Fibroblast of villous mesenchyme (primary cell): ENCODE measurements at regions not wholly inside any gene's neighbourhood (a gene's known extent, or its start where the extent isn't known, plus 50 kb on each side); places are given as distances from the start of the nearest gene placed in this dataset.

Experiments
- DNase-seq: peaks from one replicate; pipeline ENCODE4 v3.0.0-alpha.2; 2010; ENCODE audit warnings: low read depth
- H3K4me3 ChIP-seq: 2 replicates; pipeline ENCODE4 v1.5.1; 2011; ENCODE audit warnings: low read depth, mild to moderate bottlenecking, low read length
- TF ChIP-seq, protein P1 (sequence below): IDR thresholded peaks from 2 replicates; pipeline ENCODE4 v1.5.1; 2012; ENCODE audit warnings: low read depth, mild to moderate bottlenecking, low read length; ENCODE audit not compliant: insufficient read depth

DNA sequence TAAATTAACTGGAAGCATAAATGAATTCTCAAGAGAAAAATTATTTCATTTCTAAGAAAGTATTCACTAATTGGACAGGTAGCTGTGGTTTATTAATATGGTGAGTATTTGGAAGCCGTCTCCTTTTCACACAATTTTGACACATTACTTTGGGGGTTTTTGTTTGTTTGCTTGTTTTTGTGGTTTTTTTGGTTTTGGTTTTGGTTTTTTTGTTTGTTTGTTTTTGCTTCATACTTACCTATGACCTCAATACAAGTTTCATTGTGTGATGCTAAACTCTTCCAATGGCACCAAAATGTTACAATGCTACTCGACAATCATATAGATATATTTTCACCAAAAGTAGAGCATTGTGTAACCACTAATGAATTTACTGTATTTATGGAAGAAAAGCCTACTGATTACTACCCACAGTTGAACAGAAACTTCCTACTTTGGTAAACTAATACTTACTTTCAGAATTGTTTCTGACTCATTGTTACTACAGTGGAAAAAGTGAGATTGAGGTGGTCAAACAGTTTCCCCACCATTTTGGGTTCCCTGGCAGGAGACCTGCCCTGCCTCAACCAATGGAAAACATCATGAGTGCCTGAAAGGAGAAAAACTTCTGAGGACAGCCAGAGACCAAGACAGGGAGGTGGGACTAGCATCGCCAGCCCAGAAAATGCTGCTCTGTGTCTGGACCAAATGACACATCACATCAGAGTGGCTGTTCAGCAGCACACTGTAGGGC, 443.1 kb downstream of the HNRNPD start:
- TF ChIP-seq, protein P1, sequence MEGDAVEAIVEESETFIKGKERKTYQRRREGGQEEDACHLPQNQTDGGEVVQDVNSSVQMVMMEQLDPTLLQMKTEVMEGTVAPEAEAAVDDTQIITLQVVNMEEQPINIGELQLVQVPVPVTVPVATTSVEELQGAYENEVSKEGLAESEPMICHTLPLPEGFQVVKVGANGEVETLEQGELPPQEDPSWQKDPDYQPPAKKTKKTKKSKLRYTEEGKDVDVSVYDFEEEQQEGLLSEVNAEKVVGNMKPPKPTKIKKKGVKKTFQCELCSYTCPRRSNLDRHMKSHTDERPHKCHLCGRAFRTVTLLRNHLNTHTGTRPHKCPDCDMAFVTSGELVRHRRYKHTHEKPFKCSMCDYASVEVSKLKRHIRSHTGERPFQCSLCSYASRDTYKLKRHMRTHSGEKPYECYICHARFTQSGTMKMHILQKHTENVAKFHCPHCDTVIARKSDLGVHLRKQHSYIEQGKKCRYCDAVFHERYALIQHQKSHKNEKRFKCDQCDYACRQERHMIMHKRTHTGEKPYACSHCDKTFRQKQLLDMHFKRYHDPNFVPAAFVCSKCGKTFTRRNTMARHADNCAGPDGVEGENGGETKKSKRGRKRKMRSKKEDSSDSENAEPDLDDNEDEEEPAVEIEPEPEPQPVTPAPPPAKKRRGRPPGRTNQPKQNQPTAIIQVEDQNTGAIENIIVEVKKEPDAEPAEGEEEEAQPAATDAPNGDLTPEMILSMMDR, result no peak
- no peak for DNase-seq
- no peak overlapping the region for H3K4me3 ChIP-seq

DNA sequence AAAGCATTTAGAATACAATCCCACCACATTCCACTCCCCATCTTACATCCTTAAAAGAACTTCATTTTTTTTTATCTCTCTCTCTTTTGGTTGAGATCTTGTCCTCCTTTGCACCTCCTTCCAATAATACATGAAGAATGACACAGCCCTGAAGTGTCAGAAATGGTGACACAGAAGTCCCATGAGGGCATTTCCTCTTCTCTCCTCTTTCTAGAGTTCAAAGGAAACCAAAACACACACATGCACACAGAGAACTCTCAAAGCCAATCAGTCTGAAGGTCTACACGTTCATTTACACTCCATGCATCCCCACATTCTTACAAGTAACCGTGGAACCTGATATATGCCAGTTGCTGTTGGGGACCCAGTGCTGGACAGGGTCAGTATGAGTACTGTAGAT, 450.7 kb downstream of the HNRNPD start:
- DNase-seq, result no peak
- TF ChIP-seq, protein P1, result no peak
- H3K4me3 ChIP-seq, result no peak overlapping the region

DNA sequence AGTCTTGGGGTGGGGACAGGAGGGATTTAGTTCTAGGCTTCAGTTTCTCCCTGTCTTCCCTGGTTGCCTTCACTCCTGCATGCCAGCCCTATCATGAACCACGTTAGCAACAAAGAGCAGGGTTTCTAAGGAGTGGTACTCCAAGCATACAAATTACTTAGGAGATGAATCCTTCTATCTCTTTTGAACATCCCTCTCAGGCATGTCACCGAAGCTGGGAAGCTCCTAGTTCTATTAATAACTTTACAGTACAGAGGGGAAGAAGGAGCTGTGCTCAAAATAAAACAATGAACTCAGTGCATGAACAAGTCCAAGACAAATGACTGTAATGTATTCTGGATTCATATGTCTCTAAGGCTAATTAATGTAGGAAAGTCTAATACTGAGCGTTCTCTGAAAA, 450.6 kb upstream of the RASGEF1B start:
- no peak for DNase-seq
- TF ChIP-seq, protein P1, result no peak
- no peak overlapping the region for H3K4me3 ChIP-seq

DNA sequence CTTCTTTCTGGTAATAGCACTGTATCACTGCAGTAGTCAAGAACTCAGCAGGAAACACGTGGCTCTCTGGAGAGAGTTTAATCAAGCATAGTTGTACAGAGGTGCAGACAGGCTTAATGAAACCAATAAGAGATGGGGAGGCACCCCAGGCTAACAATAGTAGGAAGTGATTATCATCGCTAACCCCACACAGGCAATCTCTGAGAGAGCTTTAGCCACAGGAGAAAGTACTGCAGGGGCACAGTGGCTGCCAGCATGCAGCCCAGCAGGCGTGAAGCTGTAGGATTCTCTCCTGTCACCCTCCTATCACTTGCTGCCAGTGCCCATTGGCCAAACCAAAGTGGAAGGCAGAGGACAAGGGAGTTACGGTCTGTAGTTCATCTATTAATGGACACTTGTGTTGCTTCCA, 450.0 kb upstream of the RASGEF1B start:
- DNase-seq, result no peak
- H3K4me3 ChIP-seq, result no peak overlapping the region
- TF ChIP-seq, protein P1, result no peak

DNA sequence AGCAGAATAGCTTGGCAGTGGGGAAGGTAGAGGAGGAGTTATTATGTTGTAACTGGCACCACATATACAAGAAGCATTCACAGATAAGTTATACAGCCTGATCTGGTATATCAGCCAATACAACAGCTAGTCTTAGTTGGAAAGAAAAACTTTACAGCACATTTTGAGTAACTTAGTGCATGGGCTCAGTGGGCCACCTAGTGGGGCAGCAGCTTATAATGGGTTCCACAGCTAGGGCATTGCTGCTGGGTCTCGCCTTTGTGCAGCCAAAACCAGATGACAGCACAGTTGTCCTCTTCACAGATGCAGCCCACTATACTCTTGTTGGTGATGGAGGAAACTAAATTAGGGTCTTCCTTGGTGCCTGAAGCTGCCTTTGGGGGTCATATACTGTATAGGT, 448.1 kb upstream of the RASGEF1B start:
- no peak for DNase-seq
- TF ChIP-seq, protein P1, result no peak
- H3K4me3 ChIP-seq, result no peak overlapping the region

DNA sequence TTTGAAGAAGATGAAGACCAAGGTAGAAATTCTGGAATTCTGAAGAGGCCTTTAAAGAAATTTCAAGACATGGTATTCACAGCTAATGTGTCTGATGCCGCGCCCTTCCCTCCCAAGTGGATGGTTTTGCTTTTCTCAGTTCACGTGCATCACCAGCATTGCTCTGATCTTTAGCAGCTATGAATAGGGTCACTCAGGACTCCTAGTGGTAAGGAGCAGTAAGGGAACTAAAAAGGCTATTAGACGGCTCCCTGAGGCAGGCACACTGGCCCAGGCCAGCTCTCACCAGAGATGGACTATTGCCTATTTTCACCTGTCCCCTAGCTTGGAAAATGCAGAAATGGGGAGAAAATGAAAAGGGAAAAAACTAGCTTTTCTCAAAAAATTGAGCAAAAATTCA, 447.5 kb upstream of the RASGEF1B start:
- TF ChIP-seq, protein P1, result peak; percentile 23
- no peak for DNase-seq
- H3K4me3 ChIP-seq, result no peak overlapping the region

DNA sequence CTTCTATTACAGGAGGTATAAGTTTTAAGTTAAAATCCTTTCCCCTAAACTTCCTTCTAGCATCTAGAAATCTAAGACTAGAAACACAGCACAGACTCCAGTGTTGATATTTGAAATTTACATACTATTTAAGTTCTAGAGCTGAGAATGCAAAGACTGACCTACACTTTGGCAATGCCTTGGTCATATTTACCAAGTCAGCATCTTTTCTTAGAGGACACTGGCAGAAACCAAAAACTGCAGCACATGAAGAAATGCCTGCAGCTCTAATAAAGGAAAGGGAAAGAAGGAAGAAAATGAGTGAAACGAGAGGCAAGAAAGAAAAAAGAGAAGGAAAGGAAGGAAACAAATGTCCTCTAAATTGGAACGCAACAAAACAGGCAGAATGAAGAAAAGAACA, 443.7 kb upstream of the RASGEF1B start:
- TF ChIP-seq, protein P1, result no peak
- DNase-seq, result no peak
- H3K4me3 ChIP-seq, result no peak overlapping the region
